ENCODE measurements at regions not wholly inside any gene's neighbourhood (a gene's known extent, or its start where the extent isn't known, plus 50 kb on each side); places are given as distances from the start of the nearest gene placed in this dataset.

DNA sequence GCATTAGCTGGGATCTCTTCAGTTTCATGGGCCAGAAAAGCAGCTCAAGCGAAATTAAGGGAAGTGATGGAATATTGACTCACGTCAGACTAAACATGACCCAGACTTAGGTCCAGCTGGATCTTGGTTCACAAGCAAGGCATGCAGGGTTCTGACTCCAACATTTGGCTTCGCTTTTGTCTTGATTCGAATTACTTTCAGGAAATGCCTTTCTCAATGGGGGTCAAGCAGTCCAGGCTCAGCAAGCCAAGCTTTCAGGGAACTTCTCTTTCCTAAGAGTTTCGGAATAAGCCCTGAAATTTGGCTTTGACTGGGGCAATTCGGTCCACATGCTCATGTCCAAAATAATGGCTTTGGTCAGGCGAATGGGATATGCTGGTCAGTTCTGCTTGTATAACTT is 678.7 kb upstream of the TMEM132C start:
- peak; percentile 82 for DNase-seq (ENCODE audit: low read depth)

DNA sequence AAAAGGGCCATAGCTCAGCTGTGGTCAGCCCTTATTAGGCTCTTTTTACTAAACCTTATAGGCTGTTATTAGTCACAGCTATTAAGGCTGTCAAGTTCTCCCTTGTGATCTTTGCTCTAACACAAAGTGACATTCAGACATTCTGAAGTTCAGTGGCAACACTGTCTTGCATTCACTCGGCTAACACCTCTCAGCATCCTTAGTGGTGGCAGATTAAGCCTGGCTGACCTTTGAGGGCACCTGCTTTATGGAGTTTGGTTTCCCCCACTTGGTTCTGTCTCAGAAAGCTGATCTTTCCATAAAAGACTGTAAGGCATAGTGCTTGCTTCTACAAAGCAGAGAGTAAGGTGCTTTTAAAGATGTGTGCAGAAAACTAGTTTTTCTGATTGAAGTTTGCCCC is 677.4 kb upstream of the TMEM132C start:
- DNase-seq (ENCODE audit: low read depth): no peak

DNA sequence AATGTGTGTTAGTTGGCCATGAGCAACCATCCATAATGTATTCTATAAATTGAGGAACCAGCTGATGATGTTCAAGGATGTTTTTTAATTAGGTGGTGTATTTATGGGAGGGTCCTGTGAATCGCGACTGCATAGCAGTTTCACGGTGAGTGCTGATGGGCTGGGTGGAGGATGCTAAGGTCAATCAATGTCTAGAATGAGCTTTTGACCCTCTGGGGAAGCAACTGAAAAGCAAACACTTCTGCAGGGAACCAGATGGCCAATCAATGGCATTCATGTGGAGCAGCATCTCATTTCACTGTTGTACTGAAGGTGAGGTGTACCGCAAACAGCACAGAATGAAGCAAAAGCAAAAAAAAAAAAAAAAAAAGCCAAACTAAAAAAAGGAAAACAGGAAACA is 676.1 kb upstream of the TMEM132C start:
- no peak for DNase-seq (ENCODE audit: low read depth)

DNA sequence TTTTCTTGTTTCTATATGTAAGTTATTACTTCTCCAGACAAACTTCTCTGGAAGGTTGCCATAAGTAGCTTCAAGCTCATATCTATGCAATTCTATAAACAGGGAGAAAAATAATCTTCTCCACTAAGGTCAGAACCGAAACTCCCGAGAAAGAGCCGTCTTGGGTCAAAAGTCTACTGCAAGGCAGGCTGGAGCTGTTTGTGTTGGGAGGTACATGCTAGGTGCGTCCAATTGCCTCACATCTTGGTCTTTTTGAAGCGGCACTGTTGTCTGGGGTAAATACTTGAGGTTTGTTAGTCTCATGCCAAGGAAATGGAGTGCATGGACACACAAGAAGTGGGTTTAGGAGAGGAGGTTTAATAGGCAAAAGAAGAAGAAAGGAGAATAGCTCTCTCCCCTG is 674.7 kb upstream of the TMEM132C start:
- no peak for DNase-seq (ENCODE audit: low read depth)

- no peak for DNase-seq (ENCODE audit: low read depth)
Measured at GRCh38 chr12:127594351-127594970, 672.5 kb upstream of the TMEM132C start.

DNA sequence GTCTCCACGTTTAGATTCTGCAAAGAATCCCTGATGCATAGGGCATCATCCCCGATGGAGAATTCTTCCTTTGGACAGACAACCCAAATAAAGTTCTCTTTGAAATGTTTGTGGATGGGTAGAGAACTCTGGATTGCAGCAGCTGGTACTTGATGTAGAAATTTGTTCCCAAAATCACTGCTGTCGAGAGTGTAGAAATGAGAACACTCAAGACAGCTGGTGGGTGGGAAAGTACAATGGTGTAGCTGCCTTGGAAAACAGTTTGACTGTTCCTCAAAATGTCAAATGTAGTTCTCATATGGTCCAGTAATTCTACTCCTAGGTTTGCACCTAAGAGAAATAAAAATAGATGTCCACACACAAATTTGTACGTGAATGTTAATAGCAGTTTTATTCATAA is 671.5 kb upstream of the TMEM132C start:
- no peak for DNase-seq (ENCODE audit: low read depth)

- DNase-seq (ENCODE audit: low read depth): no peak
Measured at GRCh38 chr12:127596891-127597290, 670.1 kb upstream of the TMEM132C start.

- no peak for DNase-seq (ENCODE audit: low read depth)
Measured at GRCh38 chr12:127599436-127599835, 667.5 kb upstream of the TMEM132C start.

DNA sequence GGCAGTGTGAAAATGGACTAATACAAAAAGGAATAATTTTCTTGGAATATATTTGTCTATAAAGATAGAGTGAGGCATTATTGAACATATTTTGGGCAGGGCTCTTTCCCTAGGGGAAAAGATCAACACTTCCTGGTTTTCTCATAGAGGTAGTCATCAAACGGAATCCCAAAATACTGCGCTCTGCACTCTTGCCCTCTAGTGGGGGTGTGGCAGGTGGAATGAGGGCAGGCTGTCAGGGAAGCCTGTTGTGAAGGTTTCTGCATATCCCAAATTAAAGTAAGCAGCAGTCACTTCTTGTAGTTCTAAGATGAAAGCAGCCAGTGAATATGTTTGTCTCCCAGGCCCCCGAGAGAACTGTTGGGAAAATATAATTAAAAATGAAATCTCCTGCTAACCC is 666.8 kb upstream of the TMEM132C start:
- no peak for DNase-seq (ENCODE audit: low read depth)

- no peak for DNase-seq (ENCODE audit: low read depth)
Measured at GRCh38 chr12:127606476-127607015, 660.4 kb upstream of the TMEM132C start.

GRCh38 chr12:127607146-127607725 is 659.7 kb upstream of the TMEM132C start:
- DNase-seq (ENCODE audit: low read depth): no peak

DNA sequence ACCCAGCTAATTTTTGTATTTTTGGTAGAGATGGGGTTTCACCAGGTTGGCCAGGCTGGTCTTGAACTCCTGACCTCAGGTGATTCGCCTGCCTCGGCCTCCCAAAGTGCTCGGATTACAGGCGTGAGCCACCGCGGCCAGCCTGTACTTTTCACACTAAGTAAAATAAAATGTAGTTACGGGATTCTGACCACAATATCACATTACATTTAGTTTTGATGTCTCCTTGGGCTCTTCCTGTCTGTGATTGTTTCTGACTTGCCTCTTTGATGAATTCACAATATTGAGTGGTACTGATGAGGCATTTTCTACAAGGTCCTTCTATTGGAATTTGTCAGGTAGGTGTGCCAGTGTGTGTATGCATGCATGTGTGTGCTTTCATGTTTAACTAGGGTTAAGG is 658.6 kb upstream of the TMEM132C start:
- peak; percentile 32 for DNase-seq (ENCODE audit: low read depth)

GRCh38 chr12:127613056-127613455 is 653.9 kb upstream of the TMEM132C start:
- DNase-seq (ENCODE audit: low read depth): no peak

GRCh38 chr12:127619869-127620734 is 646.9 kb upstream of the TMEM132C start:
- no peak for DNase-seq (ENCODE audit: low read depth)

- no peak for DNase-seq (ENCODE audit: low read depth)
Measured at GRCh38 chr12:127620735-127621355, 646.1 kb upstream of the TMEM132C start.

GRCh38 chr12:127621366-127621765 is 645.6 kb upstream of the TMEM132C start:
- no peak for DNase-seq (ENCODE audit: low read depth)

DNA sequence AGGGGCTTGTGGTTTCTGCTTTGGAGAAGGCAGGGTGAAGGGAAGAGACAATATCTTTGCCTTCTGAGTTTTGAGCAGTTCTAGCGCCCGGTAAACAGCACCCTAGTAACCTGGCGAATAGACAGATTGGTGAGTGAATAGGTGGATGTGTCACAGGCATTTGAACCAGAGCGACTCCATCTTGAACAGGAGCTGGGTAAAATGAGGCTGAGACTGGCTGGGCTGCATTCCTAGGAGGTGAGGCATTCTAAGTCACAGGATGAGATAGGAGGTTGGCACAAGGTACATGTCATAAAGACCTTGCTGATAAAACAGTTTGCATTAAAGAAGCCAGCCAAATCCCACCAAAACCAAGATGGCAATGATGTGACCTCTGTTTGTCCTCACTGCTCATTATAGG is 643.6 kb upstream of the TMEM132C start:
- DNase-seq (ENCODE audit: low read depth): no peak

DNA sequence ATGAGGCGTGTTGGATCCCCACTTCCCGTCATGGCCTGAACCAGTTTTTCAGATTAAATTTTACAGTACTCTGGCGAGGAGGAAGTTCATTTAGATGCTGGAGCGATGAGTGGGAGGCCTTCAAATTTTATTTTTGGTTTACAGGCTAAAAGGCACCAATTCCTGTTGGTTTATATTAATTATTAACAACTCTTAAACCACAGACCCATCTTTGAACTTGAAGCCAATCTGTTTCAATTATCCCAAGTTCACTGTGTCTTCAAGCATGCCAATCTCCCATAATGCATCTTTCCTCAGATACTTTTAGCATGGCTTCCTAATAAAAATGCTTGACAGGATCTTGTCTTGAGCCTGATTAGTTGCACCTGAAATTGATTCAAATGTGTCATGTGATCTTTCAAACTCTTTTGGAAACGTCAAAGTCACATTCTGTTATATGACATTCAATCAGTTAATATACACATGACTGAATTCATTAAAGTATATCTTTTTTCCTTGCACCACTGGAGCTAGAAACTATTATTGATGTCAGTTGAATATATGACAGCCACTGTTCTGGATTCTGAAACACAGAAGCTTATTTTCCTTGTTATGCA is 641.7 kb upstream of the TMEM132C start:
- DNase-seq (ENCODE audit: low read depth): no peak

DNA sequence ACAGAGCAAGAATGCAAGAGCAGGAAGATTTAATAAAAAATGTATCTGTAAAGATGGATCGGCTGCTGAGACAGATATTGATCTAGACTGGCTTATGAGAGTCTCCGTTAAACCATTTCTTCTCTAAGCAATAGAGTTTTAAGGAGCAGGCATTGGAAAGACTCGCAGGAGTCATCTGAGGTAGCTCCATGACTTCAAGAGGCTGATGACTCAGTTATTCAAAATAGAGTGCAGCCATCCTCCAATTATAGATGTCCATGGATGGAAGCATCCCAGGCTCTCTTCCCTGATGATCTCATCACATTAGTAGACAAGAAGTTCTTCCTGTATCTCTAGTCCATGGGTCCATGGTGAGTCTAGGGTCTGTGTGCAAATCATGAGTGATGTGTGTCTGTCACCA is 638.3 kb upstream of the TMEM132C start:
- peak; percentile 68 for DNase-seq (ENCODE audit: low read depth)

GRCh38 chr12:127629066-127629820 is 637.7 kb upstream of the TMEM132C start:
- peak; percentile 29 for DNase-seq (ENCODE audit: low read depth)

DNA sequence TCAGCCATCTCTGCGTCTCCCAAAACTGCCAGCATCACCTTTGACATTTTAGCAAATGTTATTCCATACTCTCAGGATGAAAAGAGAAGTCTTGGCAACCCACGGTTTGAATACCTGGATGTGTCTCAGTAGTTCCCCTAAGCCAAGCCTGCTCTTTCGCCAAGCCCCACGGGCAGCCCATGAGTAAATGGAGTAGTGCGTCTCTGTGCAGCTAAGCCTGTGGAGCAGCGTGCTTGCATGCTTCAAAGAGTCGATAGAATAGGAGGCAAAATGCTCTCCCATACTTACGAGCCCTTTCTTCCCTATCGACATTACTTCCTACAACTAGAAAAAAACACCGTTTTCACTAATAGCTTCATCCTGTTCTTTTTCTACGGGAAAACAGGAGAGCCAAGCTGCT is 634.5 kb upstream of the TMEM132C start:
- DNase-seq (ENCODE audit: low read depth): no peak

Data from HT1080 (cell line).